Gastroesophageal sphincter (tissue), 4 donors: ENCODE measurements at regions not wholly inside any gene's neighbourhood (a gene's known extent, or its start where the extent isn't known, plus 50 kb on each side); places are given as distances from the start of the nearest gene placed in this dataset.

ENCODE experiments used
- ATAC-seq: fragments of 150-250 bp; one replicate; pipeline ENCODE4 v1.9.1; 2016; ENCODE audit warnings: mild to moderate bottlenecking, moderate library complexity
- H3K27ac ChIP-seq, 4 donors: fragments of 200-600 bp; sonication (generic) in 3 of 4; 1 replicate in 3 of 4; 2 replicates in 1 of 4; pipeline ENCODE4 v1.5.1; 2016 to 2019
- H3K27me3 ChIP-seq: fragments of 200-600 bp; sonication (generic); one replicate; pipeline ENCODE4 v1.5.1; 2019
- H3K36me3 ChIP-seq, 2 donors: fragments of 200-600 bp; sonication (generic); one replicate each; pipeline ENCODE4 v1.5.1; 2019; ENCODE audit warnings: control low read depth in 1 of 2
- H3K4me1 ChIP-seq, 3 donors: fragments of 200-600 bp; sonication (generic); 1 replicate in 2 of 3; 2 replicates in 1 of 3; pipeline ENCODE4 v1.5.1; 2016 to 2019; ENCODE audit warnings: control low read depth in 2 of 3
- H3K4me3 ChIP-seq, 2 donors: fragments of 200-600 bp; sonication (generic); one replicate each; pipeline ENCODE4 v1.5.1; 2019; ENCODE audit warnings: mild to moderate bottlenecking in 1 of 2, moderate library complexity in 1 of 2
- H3K9me3 ChIP-seq, 3 donors: fragments of 200-600 bp; sonication (generic); one replicate each; pipeline ENCODE4 v1.5.1; 2017 to 2019; ENCODE audit warnings: control low read depth in 2 of 3
- EP300 ChIP-seq: sonication (generic); formaldehyde crosslinking; IDR thresholded peaks from one replicate; pipeline ENCODE4 v1.6.1; 2017; ENCODE audit warnings: antibody characterized with exemption, mild to moderate bottlenecking
- POLR2A ChIP-seq, 2 donors: fragments of 450-650 bp; IDR thresholded peaks; one replicate each; pipeline ENCODE4 v1.6.1; 2017; ENCODE audit warnings: antibody characterized with exemption in 2 of 2, mild to moderate bottlenecking in 2 of 2, moderate library complexity in 1 of 2
- POLR2AphosphoS5 ChIP-seq: sonication (generic); formaldehyde crosslinking; IDR thresholded peaks from one replicate; pipeline ENCODE4 v1.6.1; 2017; ENCODE audit warnings: antibody characterized with exemption
- WGBS, 2 donors: methylation state at CpG; one replicate each; pipeline ENCODE4 v1.1.5; 2018; ENCODE audit warnings: low coverage in 1 of 2; 5-methylcytosine and 5-hydroxymethylcytosine counted together
- TF ChIP-seq, protein P1 (sequence below), 4 experiments: fragments of 200-600 bp in 2 of 4; fragments of 450-650 bp in 2 of 4; sonication (generic) in 1 of 4; IDR thresholded peaks; one replicate each; pipeline ENCODE4 v1.5.1; 2017 to 2019; ENCODE audit warnings: antibody characterized with exemption in 4 of 4, mild to moderate bottlenecking in 2 of 4, moderate library complexity in 2 of 4

DNA sequence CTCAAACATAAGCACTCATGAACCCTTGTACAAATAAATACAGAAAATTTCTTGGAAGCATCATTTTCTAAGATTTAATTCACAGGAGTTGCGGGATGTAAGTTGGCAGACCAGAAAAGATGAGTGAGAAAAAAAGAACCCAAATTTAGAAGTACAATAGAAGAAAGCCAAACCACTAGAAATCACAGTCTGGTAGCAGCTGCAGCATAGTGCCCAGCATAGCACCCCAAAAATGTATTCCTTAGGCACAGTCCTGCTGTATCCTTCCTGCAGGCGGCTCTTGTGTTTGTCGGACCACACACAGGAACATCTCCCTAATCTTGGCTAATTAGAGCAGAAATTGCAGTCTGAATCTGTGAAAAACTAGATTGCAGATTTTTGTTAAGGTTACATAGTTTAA is 208.5 kb upstream of the TRPM3 start:
- no peak overlapping the region for H3K4me3 ChIP-seq

DNA sequence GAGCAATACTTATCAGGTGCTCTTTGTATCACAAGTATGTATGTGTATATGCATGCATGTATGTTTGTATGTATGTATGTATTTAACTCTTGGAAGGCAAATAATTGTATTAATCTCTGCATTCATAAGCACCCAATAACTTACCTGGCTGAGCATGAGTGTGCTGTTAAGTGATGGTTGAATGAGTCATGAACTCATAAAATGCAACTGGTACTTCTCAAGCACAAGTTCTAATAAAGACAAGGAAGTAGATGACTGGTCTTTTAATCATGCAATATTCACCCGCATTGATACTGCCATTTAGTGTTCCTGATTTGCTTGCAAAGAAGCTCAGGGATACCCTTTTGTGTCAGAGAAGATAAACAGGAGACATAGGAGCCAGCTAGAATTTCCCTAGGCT is 204.9 kb upstream of the TRPM3 start:
- ATAC-seq = no peak
- Histone ChIP-seq H3K27ac (no peak overlapping the region), H3K9me3 (no peaks in the 10 kb centered on the region), H3K27me3 (peaks cover 4% of the 10 kb centered on the region), H3K4me1 (no peaks in the 10 kb centered on the region), H3K4me3 (no peak overlapping the region), H3K36me3 (no peaks in the 10 kb centered on the region)
- TF ChIP-seq POLR2AphosphoS5 (no peak), POLR2A (IDR thresholded peaks at IDR 0.05) (no peak), EP300 (no peak)
- TF ChIP-seq, protein P1, sequence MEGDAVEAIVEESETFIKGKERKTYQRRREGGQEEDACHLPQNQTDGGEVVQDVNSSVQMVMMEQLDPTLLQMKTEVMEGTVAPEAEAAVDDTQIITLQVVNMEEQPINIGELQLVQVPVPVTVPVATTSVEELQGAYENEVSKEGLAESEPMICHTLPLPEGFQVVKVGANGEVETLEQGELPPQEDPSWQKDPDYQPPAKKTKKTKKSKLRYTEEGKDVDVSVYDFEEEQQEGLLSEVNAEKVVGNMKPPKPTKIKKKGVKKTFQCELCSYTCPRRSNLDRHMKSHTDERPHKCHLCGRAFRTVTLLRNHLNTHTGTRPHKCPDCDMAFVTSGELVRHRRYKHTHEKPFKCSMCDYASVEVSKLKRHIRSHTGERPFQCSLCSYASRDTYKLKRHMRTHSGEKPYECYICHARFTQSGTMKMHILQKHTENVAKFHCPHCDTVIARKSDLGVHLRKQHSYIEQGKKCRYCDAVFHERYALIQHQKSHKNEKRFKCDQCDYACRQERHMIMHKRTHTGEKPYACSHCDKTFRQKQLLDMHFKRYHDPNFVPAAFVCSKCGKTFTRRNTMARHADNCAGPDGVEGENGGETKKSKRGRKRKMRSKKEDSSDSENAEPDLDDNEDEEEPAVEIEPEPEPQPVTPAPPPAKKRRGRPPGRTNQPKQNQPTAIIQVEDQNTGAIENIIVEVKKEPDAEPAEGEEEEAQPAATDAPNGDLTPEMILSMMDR (IDR thresholded peaks at IDR 0.05) = no peak
- 78% methylated on average over 1 of the region's 1 CpG; no CpG with 5 or more reads in 1 of the 2 donors for WGBS, 2 donors

More for the DNA sequence above, 208.5 kb upstream of the TRPM3 start:
- WGBS, 2 donors = 68 to 74% methylated on average over 2 to 3 of the region's 3 CpGs
- Histone ChIP-seq H3K36me3 (no peaks in the 10 kb centered on the region), H3K9me3 (no peaks in the 10 kb centered on the region), H3K27me3 (no peaks in the 10 kb centered on the region), H3K27ac (no peak overlapping the region), H3K4me1 (no peaks in the 10 kb centered on the region)
- no peak for ATAC-seq
- TF ChIP-seq POLR2AphosphoS5 = no peak
- no peak for TF ChIP-seq EP300
- TF ChIP-seq POLR2A (IDR thresholded peaks at IDR 0.05) = no peak
- TF ChIP-seq, protein P1 (IDR thresholded peaks at IDR 0.05) = no peak

DNA sequence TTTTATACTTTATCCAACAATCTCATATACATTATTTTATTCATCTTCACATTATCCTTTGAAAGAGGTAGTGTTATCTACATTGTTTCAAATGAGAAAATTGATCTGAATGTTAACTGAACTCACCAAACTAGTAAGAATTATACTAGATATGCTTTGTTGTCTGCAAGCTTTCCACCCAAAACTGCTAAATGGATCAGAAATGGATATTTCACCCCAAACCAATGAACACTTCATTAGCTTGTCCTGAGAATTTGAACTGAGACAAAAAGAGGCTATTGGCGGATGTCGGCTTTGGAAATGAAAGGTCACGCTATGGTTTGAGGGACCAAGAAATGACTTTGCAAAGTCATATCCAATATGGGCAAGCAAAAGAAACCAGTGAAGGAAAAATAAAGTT is 201.9 kb upstream of the TRPM3 start:
- no peak overlapping the region for H3K4me3 ChIP-seq
- H3K4me1 ChIP-seq = no peaks in the 10 kb centered on the region
- TF ChIP-seq, protein P1 (IDR thresholded peaks at IDR 0.05) = no peak
- TF ChIP-seq POLR2A (IDR thresholded peaks at IDR 0.05) (no peak), EP300 (no peak)
- ATAC-seq = no peak
- H3K27ac ChIP-seq = no peak overlapping the region
- no peaks in the 10 kb centered on the region for H3K36me3 ChIP-seq
- H3K27me3 ChIP-seq = peaks cover 4% of the 10 kb centered on the region
- H3K9me3 ChIP-seq = no peaks in the 10 kb centered on the region
- WGBS, 2 donors = 68 to 94% methylated on average over 2 to 3 of the region's 3 CpGs

DNA sequence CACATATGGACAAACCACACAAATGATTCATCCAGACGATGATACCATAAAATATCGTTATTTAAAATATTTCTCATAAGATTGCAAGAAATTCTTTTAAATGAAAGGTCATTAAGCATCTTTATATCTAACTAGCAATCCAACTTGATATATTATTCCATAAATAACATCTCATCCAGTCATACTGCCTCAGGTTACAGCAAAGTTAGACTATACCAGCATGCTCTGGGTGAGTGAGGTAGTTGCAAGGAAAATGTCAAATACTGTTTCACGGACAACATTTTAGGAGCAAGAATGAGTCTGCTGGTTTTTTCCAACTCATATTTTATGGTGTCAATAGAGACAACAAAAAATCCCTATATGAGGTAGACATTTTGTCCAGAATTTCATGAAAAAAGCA is 200.9 kb upstream of the TRPM3 start:
- H3K9me3 ChIP-seq = no peaks in the 10 kb centered on the region
- no peak for TF ChIP-seq POLR2AphosphoS5
- TF ChIP-seq POLR2A (IDR thresholded peaks at IDR 0.05) = no peak
- no peak for TF ChIP-seq EP300
- TF ChIP-seq, protein P1 (IDR thresholded peaks at IDR 0.05) = no peak
- H3K27ac ChIP-seq = no peak overlapping the region
- H3K4me1 ChIP-seq = no peaks in the 10 kb centered on the region
- H3K4me3 ChIP-seq = no peak overlapping the region
- H3K36me3 ChIP-seq = no peaks in the 10 kb centered on the region
- peaks cover 4% of the 10 kb centered on the region for H3K27me3 ChIP-seq
- 81 to 97% methylated on average over 3 of the region's 3 CpGs for WGBS, 2 donors
- no peak for ATAC-seq

DNA sequence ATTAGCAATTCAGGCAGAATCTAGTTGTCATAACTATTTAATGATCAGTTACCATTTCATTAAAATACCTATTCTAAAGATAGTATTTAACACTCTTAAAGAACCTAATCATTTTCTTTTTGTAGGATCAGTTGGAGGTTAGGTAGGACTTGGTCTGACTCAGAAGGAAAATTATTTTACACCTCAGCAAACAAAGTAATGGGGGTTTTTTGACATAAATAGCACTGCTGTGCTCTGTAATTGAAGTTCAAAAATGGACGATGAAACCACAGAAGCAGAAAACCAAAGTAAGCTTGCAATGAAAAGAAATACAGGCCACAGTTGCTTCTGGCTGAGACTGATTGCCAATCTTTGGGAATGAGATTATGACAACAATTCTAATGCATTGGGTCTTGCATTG is 187.0 kb upstream of the TRPM3 start:
- H3K36me3 ChIP-seq = no peaks in the 10 kb centered on the region
- TF ChIP-seq POLR2A (IDR thresholded peaks at IDR 0.05) (no peak), EP300 (no peak), POLR2AphosphoS5 (no peak)
- TF ChIP-seq, protein P1 (IDR thresholded peaks at IDR 0.05) = no peak
- H3K4me1 ChIP-seq = no peaks in the 10 kb centered on the region
- 85 to 100% methylated on average over 1 of the region's 1 CpG for WGBS, 2 donors
- H3K27ac ChIP-seq = no peak overlapping the region
- no peaks in the 10 kb centered on the region for H3K9me3 ChIP-seq
- H3K4me3 ChIP-seq = no peak overlapping the region
- no peaks in the 10 kb centered on the region for H3K27me3 ChIP-seq
- ATAC-seq = no peak
